CD4-positive, alpha-beta T cell treated with Interleukin-6 at 100 ng/mL for 8 hours (primary cell): ENCODE measurements at regions not wholly inside any gene's neighbourhood (a gene's known extent, or its start where the extent isn't known, plus 50 kb on each side); places are given as distances from the start of the nearest gene placed in this dataset.
A peak's percentile ranks its signal among the peaks of the same experiment; 100 is the strongest.

ENCODE experiments used
- DNase-seq: peaks from one replicate; pipeline ENCODE4 v3.0.0-alpha.2; 2020; ENCODE audit warnings: mixed read lengths, low spot score

DNA sequence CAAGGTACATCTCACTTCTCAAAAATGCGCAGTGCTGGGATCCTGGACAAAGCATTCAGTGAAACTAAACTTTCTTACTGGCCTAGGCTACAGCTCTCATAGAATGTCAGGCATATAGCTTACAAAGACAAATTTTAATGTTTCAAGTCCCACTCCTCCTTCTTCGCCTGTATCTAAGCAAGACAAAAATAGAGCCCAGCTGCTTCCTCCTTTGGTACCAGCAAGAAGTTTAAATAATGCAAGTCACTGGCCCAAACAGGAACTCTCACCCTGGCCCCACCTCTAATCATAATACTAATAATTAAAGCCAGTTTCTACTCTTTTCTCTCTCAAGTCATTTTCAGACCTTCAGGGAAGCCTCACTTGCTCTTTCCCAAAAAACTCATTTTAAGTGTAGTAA, 1267.9 kb downstream of the MRPL39 start:
- DNase-seq, result no peak

- DNase-seq, result no peak
Measured at GRCh38 chr21:24336491-24336890, 1270.8 kb downstream of the MRPL39 start.

GRCh38 chr21:24323536-24323935, 1283.7 kb downstream of the MRPL39 start:
- no peak for DNase-seq

DNA sequence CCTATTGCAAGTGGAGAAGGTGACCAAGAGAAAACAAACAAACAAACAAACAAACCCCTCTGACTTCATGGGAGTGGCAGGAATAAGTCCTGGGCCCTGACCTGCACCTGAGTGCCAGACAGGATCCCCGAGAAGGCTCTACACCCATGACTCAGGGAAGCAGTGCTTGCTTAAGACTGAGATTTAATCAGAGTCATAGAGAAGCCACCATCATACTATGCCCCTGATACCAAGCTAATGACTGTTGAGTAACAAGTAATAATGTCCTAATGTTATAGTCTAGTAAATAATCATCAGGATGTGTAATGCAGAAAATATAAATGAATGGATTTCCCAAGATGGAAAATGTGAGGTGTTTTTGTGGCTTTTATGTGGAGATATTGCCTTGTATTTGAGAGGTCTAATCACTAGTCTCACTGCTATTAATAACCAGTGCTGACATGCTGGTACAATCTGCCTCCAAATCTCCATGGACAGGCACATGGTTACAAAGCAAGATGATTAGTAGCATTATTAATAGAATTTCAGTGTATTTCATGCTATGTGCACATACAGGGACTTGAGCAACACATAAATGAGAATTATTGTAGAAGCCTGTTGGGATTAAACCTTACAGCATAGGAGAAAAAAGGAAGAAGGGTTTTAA, 1290.9 kb downstream of the MRPL39 start:
- DNase-seq, result no peak

GRCh38 chr21:24310788-24311187, 1296.5 kb downstream of the MRPL39 start:
- no peak for DNase-seq

- no peak for DNase-seq
Measured at GRCh38 chr21:24308183-24308582, 1299.1 kb downstream of the MRPL39 start.

DNA sequence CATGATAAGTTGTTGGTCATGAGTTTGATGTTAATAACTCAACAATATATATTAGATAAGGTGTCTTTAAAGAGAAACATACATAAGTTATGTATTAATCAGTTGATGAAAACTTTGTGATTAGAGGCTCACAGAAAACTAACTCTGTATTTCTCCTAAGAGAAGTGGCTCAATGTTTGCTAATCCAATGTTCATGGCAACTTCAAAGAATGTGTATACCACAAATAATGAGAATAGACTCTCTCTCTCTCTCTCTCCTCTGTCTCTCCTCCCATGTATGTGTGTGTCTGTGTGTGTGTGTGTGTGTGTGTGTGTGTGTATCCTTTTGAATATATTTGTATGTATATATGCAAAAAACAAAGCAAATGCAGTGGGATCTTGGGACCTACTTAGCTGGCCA, 1304.9 kb downstream of the MRPL39 start:
- no peak for DNase-seq

GRCh38 chr21:24298040-24298439, 1309.2 kb downstream of the MRPL39 start:
- no peak for DNase-seq

- no peak for DNase-seq
Measured at GRCh38 chr21:24294171-24294570, 1313.1 kb downstream of the MRPL39 start.

DNA sequence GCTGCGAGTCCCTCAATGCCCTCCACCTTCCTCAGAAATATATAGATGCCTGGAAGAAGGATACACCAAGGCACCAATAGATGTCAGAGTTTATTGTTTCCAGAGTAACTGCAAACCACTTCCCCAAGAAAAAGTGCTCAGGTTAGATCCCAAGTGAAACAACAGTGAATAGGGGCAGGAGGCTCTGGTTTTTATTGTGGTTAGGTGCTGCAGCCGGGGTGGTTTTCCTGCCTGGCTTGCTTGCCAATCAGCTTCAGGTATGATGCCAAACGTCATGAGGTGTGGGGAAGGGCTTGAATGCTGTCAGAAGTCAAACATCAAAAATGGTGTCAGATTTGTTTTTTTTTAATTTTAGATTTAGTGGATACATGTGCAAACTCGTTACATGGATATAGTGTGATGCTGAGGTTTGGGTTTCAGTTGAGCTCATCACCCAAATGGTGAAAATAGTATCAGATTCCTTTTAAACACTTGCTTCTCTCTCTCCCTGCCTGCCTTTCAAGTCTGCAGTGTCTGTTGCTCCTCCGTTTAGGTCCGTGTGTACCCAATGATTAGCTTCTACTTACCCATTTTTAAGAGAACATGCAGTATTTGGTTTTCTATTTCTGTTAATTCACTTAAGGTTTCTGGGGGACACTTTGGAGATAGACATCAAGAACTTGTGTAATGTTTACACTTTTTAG, 1317.0 kb downstream of the MRPL39 start:
- DNase-seq, result peak; percentile 32

GRCh38 chr21:24289539-24289938, 1317.7 kb downstream of the MRPL39 start:
- no peak for DNase-seq

- DNase-seq, result no peak
Measured at GRCh38 chr21:24280596-24280995, 1326.7 kb downstream of the MRPL39 start.

DNA sequence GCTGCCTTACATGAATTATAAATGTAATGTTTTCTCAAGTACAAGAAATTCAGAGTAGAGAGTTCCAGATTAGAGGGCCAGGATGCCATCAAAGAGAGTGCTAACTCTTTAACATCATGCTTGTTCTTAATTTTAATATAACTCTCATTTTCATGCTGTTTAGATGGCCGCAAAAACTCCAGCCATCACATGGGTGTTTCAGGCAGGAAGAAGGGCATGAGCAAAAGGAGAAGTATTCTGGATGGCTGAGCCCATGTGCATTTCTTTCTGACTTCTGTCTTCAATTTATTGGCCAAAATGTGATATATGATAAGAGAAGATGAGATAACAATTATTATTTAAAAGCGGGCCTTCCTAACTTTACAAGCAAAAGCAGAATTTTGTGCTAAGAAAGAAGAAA, 1328.6 kb downstream of the MRPL39 start:
- DNase-seq, result no peak

GRCh38 chr21:24276204-24276603, 1331.1 kb downstream of the MRPL39 start:
- DNase-seq, result no peak

DNA sequence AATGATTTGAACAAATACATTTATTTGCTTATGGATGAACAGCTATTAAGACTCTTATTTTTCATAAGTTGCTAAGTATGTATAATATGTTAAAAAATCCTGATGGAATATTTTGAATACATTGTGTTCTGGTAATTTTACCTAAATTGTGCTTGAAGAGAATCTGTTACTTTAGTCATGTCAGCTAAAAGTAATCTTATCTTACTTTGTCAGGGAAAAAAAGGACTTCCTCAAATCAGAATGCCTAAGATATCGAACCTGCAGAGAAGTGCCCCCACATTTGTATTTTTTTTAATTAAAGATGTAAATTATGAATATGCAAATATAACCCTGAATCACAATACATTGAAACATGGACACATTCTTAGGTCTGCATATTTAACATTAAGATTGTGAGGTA, 1331.7 kb downstream of the MRPL39 start:
- no peak for DNase-seq

GRCh38 chr21:24272521-24272938, 1334.8 kb downstream of the MRPL39 start:
- no peak for DNase-seq

DNA sequence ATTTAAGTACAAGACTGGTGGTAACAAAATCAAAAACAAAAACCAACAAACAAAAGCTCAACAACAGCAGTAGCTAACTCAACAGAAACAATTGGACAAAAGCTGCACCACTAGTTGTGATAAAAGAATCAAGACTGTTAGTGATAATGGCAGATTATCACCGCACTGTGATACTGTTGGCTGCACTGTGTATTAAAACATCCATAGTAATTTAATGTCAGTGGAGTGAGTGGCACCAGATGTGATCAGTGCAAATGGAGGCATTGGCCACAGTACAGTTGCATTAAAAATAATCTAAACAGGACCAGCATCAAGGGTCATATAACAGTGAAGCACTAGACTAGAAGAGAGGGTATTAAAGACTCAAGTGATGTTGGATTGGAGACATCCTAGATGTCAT, 1341.3 kb downstream of the MRPL39 start:
- no peak for DNase-seq

DNA sequence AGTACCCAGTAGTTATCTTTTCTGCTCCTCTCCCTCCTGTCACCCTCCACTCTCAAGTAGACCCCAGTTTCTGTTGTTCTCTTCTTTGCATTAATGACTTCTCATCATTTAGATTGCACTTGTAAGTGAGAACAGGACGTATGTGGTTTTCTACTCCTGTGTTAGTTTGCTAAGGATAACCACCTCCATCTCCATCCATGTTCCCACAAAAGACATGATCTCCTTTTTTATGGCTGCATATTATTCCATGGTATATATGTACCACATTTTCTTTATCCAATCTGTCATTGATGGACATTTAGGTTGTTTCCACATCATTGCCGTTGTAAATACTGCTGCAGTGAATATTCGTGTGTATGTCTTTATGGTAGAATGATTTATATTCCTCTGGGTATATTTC, 1346.5 kb downstream of the MRPL39 start:
- no peak for DNase-seq

DNA sequence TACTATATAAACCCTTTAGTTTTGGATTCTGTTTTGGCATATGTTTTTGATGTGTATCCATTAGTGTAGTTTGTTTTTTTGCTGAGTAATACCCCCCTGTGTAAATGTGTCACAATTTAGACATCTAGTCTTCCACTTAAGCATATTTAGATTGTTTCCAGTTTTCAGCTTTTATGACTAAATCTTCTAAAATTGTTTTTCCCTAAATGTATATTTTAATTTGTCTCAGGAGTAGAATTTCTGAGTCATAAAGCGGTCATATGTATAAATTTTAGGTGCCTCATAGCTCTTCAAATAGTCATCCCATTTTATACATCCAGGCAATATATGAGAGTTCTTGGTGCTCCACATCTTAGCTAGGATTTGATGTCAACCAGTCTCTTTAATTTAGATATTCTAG, 1348.0 kb downstream of the MRPL39 start:
- no peak for DNase-seq

DNA sequence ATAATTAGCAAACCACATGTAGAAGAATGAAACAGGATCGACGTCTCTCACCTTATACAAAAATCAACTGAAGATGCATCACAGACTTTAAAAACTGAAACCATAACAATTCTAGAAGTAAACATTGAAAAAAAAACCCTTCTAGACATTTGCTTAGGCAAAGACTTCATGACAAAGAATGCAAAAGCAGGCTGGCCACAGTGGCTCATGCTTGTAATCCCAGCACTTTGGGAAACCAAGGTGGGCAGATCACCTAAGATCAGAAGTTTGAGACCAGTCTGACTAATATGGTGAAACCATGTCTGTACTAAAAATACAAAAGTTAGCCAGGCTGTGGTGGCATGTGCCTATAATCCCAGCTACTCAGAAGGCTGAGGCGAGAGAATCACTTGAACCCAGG, 1351.7 kb downstream of the MRPL39 start:
- no peak for DNase-seq

DNA sequence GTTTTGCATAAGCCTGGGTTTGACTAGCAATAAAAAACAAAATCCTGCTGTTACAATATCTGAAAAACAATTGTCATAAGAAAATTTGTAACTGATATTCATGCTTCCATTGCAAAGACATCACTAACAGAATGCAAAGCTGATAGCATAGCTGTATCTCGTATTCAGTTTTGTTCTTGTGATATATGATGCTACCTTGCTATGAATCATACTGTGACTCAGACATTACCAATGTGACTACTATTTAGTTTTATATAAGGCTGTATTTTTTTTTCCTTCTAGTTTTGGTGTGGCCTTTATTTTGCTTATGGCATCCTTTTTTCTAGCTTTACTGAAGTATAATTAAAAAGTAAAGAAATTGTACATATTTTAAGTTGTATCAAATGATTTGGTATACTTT, 1381.8 kb downstream of the MRPL39 start:
- no peak for DNase-seq

DNA sequence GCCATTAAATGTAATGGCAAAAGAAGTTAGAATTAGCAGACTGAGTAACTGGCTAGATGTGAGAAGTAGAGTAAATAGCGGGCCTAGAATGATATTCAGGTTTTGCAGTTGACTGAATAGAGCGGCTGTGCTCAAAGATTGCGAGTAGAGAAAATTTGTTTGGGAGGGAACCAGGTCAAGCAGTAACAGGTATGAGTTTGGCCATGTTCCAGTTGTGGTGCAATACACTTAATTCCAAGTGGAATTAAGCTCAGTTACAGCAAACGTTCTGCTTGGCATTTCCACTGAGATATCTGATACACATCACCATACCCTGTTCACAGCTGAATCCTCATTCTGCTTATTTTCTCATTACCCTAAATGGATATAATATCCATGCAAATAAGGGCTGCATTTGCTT, 1382.9 kb downstream of the MRPL39 start:
- DNase-seq, result no peak

DNA sequence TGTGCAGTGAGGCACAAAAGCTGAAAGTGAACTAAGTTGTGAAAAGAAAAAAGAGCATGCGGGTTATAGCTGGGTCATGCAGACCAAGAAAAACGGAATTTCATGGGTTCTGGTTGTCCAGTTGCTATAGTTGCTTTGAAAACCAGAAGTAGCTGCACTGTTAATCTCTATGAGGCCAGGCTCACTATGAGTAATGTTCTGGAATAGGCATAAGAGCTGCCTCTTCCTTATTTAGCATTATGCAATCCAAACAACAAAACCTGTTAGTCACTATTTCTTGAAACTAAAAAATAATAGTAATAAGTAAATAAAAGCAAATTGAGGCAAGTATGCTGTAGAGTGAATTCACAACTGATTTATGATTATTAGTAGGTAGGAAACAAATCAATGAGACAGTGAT, 1383.7 kb downstream of the MRPL39 start:
- no peak for DNase-seq

DNA sequence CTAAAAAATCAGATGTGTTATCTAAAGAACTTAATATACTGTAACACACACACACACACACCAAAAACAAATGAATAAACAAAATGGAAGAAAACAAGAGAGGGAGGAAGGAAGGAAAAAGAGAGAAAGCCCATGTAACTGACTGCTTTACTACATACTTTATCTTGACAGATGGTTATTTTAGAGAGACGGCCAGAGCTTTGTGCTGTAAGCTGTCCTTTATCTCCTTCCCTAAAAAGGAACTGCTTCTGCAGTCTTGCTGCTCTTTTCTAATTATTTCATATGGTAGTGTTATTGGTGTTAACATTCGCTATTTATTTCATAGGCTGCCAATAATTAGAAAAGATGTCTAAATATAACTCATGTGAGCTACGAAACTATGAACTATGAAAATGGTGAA, 1384.6 kb downstream of the MRPL39 start:
- DNase-seq, result no peak
